HepG2 (cell line): ENCODE measurements at regions not wholly inside any gene's neighbourhood (a gene's known extent, or its start where the extent isn't known, plus 50 kb on each side); places are given as distances from the start of the nearest gene placed in this dataset.

Experiments used
- ATAC-seq: fragments of 200-7000 bp; cut with Tn5 transposase; 3 replicates; pipeline ENCODE4 v1.9.1; 2020; ENCODE audit warnings: mild to moderate bottlenecking, moderate library complexity
- BruUV-seq: library from RNA; stranded (reverse); fragments of 400-500 nt; replicated peaks from 2 replicates; lab custom pipeline; 2021; lab: Mats Ljungman, UMichigan
- CTCF ChIA-PET: fragments of 300-600 bp; formaldehyde crosslinking; extraction: SDS; loops from one replicate; lab custom pipeline; 2021; ENCODE audit warnings: low total read pairs, inconsistent platforms, low intra/inter-chr PET ratio; lab: Yijun Ruan, JAX
- POLR2A ChIA-PET: fragments of 350-600 bp; sonication (Branson Sonifier 250); formaldehyde crosslinking; loops from one replicate; lab custom pipeline; 2020; ENCODE audit warnings: antibody characterized with exemption, inconsistent platforms; lab: Yijun Ruan, JAX
- DNase-seq: peaks from one replicate; pipeline ENCODE4 v3.0.0-alpha.2; 2015; ENCODE audit warnings: low spot score
- FAIRE-seq: peaks from 3 replicates; lab custom pipeline; 2011; peaks lifted over from hg19 to GRCh38; lab: Jason Lieb, UNC
- H2AFZ ChIP-seq: one replicate; pipeline ENCODE4 v1.6.1; 2011; ENCODE audit warnings: low read length, inconsistent platforms
- H3K27ac ChIP-seq: fragments of 300-600 bp; 3 replicates; pipeline ENCODE4 v1.8.0; 2011; ENCODE audit warnings: mixed run types, mild to moderate bottlenecking, mixed read lengths, low read length, inconsistent platforms; ENCODE audit not compliant: insufficient read depth; ENCODE audit errors: extremely low read length
- H3K27me3 ChIP-seq, 2 experiments: fragments of 200-600 bp in 1 of 2; 2 replicates in 1 of 2; 3 replicates in 1 of 2; pipeline versions ENCODE4 v1.6.0 to v1.8.0; 2011; ENCODE audit warnings: low read length in 2 of 2, mild to moderate bottlenecking in 2 of 2, moderate library complexity in 2 of 2, inconsistent platforms in 1 of 2; ENCODE audit not compliant: insufficient read depth in 2 of 2, control insufficient read depth in 1 of 2
- H3K36me3 ChIP-seq, 2 experiments: fragments of 200-600 bp in 1 of 2; replicated peaks in 1 of 2; 2 replicates in 1 of 2; 3 replicates in 1 of 2; pipeline versions ENCODE4 v1.5.1 to v1.8.0; 2011; ENCODE audit warnings: low read length in 2 of 2, inconsistent platforms in 1 of 2; ENCODE audit not compliant: insufficient read depth in 2 of 2, control insufficient read depth in 1 of 2
- H3K4me1 ChIP-seq: 2 replicates; pipeline ENCODE4 v1.5.1; 2012; ENCODE audit warnings: low read length, inconsistent platforms; ENCODE audit not compliant: insufficient read depth
- H3K4me2 ChIP-seq: 2 replicates; pipeline ENCODE4 v1.6.0; 2011; ENCODE audit warnings: low read depth, low read length, inconsistent platforms
- H3K4me3 ChIP-seq, 3 experiments: fragments of 200-600 bp in 1 of 3; sonication (generic), shearing (Covaris generic) in 1 of 3; replicated peaks in 1 of 3; 2 replicates each; pipeline ENCODE4 v1.5.1; 2011 to 2016; ENCODE audit warnings: low read length in 3 of 3, inconsistent platforms in 2 of 3, low read depth in 2 of 3, mild to moderate bottlenecking in 2 of 3, control low read depth in 1 of 3, mixed read lengths in 1 of 3; ENCODE audit not compliant: insufficient read depth in 1 of 3
- H3K79me2 ChIP-seq: one replicate; pipeline ENCODE4 v1.6.1; 2011; ENCODE audit warnings: low read length, inconsistent platforms; ENCODE audit not compliant: insufficient read depth
- H3K9ac ChIP-seq: 2 replicates; pipeline ENCODE4 v1.6.0; 2011; ENCODE audit warnings: mild to moderate bottlenecking, low read depth, low read length, inconsistent platforms; ENCODE audit not compliant: insufficient read depth
- H3K9me3 ChIP-seq: 2 replicates; pipeline ENCODE4 v1.5.1; 2012; ENCODE audit warnings: mild to moderate bottlenecking, low read length
- H4K20me1 ChIP-seq: 2 replicates; pipeline ENCODE4 v1.6.0; 2011; ENCODE audit warnings: inconsistent platforms, mild to moderate bottlenecking, low read length, moderate library complexity; ENCODE audit not compliant: insufficient read depth
- ARNT ChIP-seq: fragments of 450-650 bp; IDR thresholded peaks from 2 replicates; pipeline ENCODE4 v1.6.1; 2017
- ATRX ChIP-seq: sonication (generic); formaldehyde crosslinking; IDR thresholded peaks from 2 replicates; pipeline ENCODE4 v1.4.0; 2020; ENCODE audit warnings: missing genetic modification reagents, borderline replicate concordance
- BRD4 ChIP-seq: sonication (generic); formaldehyde crosslinking; IDR thresholded peaks from 2 replicates; pipeline ENCODE4 v1.4.0; 2020; ENCODE audit warnings: missing genetic modification reagents
- MAFG ChIP-seq: sonication (generic); formaldehyde crosslinking; IDR thresholded peaks from 2 replicates; pipeline ENCODE4 v1.5.1; 2020; ENCODE audit warnings: mild to moderate bottlenecking, missing genetic modification reagents
- POLR2A ChIP-seq, 2 experiments: IDR thresholded peaks; 2 replicates each; pipeline ENCODE4 v1.6.1; 2011; ENCODE audit warnings: low read depth in 2 of 2, low read length in 2 of 2, mild to moderate bottlenecking in 1 of 2, moderate library complexity in 1 of 2; ENCODE audit not compliant: insufficient read depth in 1 of 2
- RBM39 ChIP-seq: fragments of 200-400 bp; formaldehyde crosslinking; IDR thresholded peaks from one replicate; pipeline ENCODE4 v1.6.1; 2018; ENCODE audit warnings: antibody characterized with exemption, mild to moderate bottlenecking, low read depth, low read length; ENCODE audit not compliant: poor library complexity, severe bottlenecking
- SNRNP70 ChIP-seq: fragments of 200-400 bp; formaldehyde crosslinking; IDR thresholded peaks from 2 replicates; pipeline ENCODE4 v1.6.1; 2017; ENCODE audit warnings: mild to moderate bottlenecking, low read depth, low read length, moderate library complexity
- ZNF232 ChIP-seq: sonication (generic); formaldehyde crosslinking; IDR thresholded peaks from 2 replicates; pipeline ENCODE4 v1.4.0; 2020; ENCODE audit warnings: missing genetic modification reagents, borderline replicate concordance
- ZNF660 ChIP-seq: sonication (generic); formaldehyde crosslinking; IDR thresholded peaks from 2 replicates; pipeline ENCODE4 v1.5.1; 2020; ENCODE audit warnings: mild to moderate bottlenecking, low read depth, missing genetic modification reagents, borderline replicate concordance
- ZNF703 ChIP-seq: sonication (generic); formaldehyde crosslinking; IDR thresholded peaks from 2 replicates; pipeline ENCODE4 v1.5.1; 2020; ENCODE audit warnings: missing genetic modification reagents, mild to moderate bottlenecking, moderate library complexity, borderline replicate concordance
- ZNF891 ChIP-seq: sonication (generic); formaldehyde crosslinking; IDR thresholded peaks from 2 replicates; pipeline ENCODE4 v1.5.0; 2020; ENCODE audit warnings: mild to moderate bottlenecking, missing genetic modification reagents
- WGBS: methylation state at CpG from one replicate; pipeline ENCODE4 v1.1.6; 2017; ENCODE audit warnings: low lambda C conversion rate; 5-methylcytosine and 5-hydroxymethylcytosine counted together
- in situ Hi-C: cut with HindIII; loops from 2 replicates; pipeline ENCODE4 v1.10.0; 2017; ENCODE audit warnings: low pct_unique_long_range_greater_than_20kb; ENCODE audit not compliant: extremely low pct_ligation_motif_present
- intact Hi-C: fragments of 100-400 bp; cut with micrococcal nuclease; formaldehyde crosslinking; loops from one replicate; pipeline ENCODE4 v1.10.0; 2022; ENCODE audit not compliant: unreplicated experiment
- TF ChIP-seq, protein P1 (sequence below): sonication (generic); formaldehyde crosslinking; IDR thresholded peaks from 2 replicates; pipeline ENCODE4 v1.5.0; 2020; ENCODE audit warnings: mild to moderate bottlenecking, missing genetic modification reagents
- TF ChIP-seq, protein P2 (sequence below): sonication (generic); formaldehyde crosslinking; IDR thresholded peaks from 2 replicates; pipeline ENCODE4 v1.5.0; 2020; ENCODE audit warnings: missing genetic modification reagents
- TF ChIP-seq, protein P3 (sequence below): sonication (generic); formaldehyde crosslinking; IDR thresholded peaks from 2 replicates; pipeline ENCODE4 v1.8.1; 2023; ENCODE audit warnings: mild to moderate bottlenecking, inconsistent platforms, moderate library complexity, missing genetic modification reagents, borderline replicate concordance

DNA sequence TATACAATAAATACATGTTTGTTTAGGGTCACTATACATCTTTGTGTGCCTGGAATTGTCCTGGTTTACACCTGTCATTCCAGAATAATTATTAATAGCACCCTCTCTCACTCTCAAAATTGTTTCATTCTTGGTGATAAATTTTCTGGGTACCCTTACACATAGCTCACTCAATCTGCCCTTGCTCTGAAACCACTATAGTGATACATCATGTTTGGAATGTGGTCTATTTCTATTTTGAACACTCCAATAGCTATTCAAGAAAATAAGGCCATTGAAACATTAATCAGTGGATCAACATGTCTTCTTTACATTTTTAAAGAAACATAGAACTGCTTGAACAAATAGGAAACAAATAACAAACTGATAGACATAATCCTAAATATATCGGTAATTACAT is 158.7 kb downstream of the ARRDC3 start:
- in situ Hi-C loops = loop anchor here (5.0 to 25.0 kb wide), 2 partner anchors 163 to 362 kb away; no protein-coding TSS in a partner anchor
- H3K36me3 ChIP-seq = no peaks in the 10 kb centered on the region
- H3K4me2 ChIP-seq = no peak overlapping the region
- FAIRE-seq (no peak), DNase-seq (no peak), ATAC-seq (no peak)
- CTCF ChIA-PET = interaction anchor here (3.8 kb wide), 1 partner anchor 160 kb away, joined by 82 read pairs; the partner anchor contains the start of gene ARRDC3
- H3K27me3 ChIP-seq = no peaks in the 10 kb centered on the region
- no TSS peak for BruUV-seq
- H3K9ac ChIP-seq = no peak overlapping the region
- no peaks in the 10 kb centered on the region for H4K20me1 ChIP-seq
- 86% methylated on average over 1 of the region's 1 CpG for WGBS
- H3K4me1 ChIP-seq = no peaks in the 10 kb centered on the region; the same call in 1 of the 2 replicates
- H3K9me3 ChIP-seq = no peaks in the 10 kb centered on the region
- H2AFZ ChIP-seq = no peak overlapping the region
- no peaks in the 10 kb centered on the region for H3K79me2 ChIP-seq
- intact Hi-C loops = no loop called here
- no peak overlapping the region for H3K27ac ChIP-seq
- H3K4me3 ChIP-seq = no peak overlapping the region
- no peak for TF ChIP-seq BRD4 (CRISPR knock-in tag)
- TF ChIP-seq ZNF232 (CRISPR knock-in tag) = no peak
- TF ChIP-seq POLR2A (IDR thresholded peaks at IDR 0.05; ENCODE audit: insufficient read depth in 1 of 2, low read depth in 2 of 2, low read length in 2 of 2) = no peak
- no peak for TF ChIP-seq RBM39
- no peak for TF ChIP-seq ATRX (CRISPR knock-in tag)
- TF ChIP-seq ZNF703 = no peak
- TF ChIP-seq, protein P1, sequence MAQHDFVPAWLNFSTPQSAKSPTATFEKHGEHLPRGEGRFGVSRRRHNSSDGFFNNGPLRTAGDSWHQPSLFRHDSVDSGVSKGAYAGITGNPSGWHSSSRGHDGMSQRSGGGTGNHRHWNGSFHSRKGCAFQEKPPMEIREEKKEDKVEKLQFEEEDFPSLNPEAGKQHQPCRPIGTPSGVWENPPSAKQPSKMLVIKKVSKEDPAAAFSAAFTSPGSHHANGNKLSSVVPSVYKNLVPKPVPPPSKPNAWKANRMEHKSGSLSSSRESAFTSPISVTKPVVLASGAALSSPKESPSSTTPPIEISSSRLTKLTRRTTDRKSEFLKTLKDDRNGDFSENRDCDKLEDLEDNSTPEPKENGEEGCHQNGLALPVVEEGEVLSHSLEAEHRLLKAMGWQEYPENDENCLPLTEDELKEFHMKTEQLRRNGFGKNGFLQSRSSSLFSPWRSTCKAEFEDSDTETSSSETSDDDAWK (CRISPR knock-in tag) = no peak
- TF ChIP-seq, protein P2, sequence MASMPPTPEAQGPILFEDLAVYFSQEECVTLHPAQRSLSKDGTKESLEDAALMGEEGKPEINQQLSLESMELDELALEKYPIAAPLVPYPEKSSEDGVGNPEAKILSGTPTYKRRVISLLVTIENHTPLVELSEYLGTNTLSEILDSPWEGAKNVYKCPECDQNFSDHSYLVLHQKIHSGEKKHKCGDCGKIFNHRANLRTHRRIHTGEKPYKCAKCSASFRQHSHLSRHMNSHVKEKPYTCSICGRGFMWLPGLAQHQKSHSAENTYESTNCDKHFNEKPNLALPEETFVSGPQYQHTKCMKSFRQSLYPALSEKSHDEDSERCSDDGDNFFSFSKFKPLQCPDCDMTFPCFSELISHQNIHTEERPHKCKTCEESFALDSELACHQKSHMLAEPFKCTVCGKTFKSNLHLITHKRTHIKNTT (CRISPR knock-in tag) = no peak
- TF ChIP-seq, protein P3, sequence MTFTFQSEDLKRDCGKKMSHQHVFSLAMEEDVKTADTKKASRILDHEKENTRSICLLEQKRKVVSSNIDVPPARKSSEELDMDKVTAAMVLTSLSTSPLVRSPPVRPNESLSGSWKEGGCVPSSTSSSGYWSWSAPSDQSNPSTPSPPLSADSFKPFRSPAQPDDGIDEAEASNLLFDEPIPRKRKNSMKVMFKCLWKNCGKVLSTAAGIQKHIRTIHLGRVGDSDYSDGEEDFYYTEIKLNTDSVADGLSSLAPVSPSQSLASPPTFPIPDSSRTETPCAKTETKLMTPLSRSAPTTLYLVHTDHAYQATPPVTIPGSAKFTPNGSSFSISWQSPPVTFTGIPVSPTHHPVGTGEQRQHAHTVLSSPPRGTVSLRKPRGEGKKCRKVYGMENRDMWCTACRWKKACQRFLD (CRISPR knock-in tag) = no peak
- TF ChIP-seq SNRNP70 = no peak
- no peak for TF ChIP-seq ZNF891 (CRISPR knock-in tag)
- no peak for TF ChIP-seq MAFG (CRISPR knock-in tag)
- TF ChIP-seq ARNT = no peak
- no peak for TF ChIP-seq ZNF660
- POLR2A ChIA-PET = no interaction called here
